ENCODE measurements at regions not wholly inside any gene's neighbourhood (a gene's known extent, or its start where the extent isn't known, plus 50 kb on each side); places are given as distances from the start of the nearest gene placed in this dataset.
A peak's percentile ranks its signal among the peaks of the same experiment; 100 is the strongest.
"Not testable (repeated sequence)": the region's sequence is repeated elsewhere in the genome, so short reads cannot be mapped to it uniquely, and the experiment has no call there.

DNA sequence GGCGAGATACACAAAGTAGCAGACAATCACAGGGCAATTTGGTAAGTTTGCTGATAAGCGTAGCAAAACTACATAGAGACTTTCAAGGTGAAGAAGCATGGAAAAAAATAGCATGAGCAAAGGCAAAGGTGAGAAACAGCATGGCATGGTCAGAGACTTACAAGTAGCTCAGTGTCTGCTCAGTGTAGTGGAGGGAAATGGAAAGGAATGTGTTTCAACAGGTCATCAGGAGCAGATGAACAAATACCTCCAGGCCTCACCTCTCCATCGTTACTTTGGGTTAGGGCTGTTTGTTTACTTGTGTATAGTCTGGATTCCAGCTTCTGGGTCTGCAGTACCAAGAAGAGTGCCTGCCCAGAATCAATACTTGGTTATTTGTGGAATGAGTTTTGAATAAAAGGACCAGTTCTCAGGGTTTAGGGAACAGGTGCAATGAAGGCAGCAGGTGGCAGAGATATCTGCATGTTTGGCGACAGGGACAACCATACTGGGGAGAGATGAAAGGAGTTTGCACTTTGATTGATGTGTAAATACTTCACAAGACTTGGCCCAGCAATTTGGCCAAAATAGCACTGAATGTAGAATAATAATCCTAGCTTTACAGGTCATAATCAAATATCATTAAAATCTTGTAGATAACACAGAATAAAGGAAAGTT, 97.0 kb upstream of the FGGY start:
- Histone ChIP-seq H3K27me3 (replicated peaks in 1 of 7) (no peaks in the 10 kb centered on the region), H3K36me3 (no peaks in the 10 kb centered on the region), H3K9me3 (peaks cover 0 to 8% (median 4%) of the 10 kb centered on the region in 8 donors), H3K27ac (no peak overlapping the region), H3K4me1 (peaks cover 0 to 7% (median 0%) of the 10 kb centered on the region in 6 donors), H3K4me3 (no peak overlapping the region)
- TF ChIP-seq, protein P1, sequence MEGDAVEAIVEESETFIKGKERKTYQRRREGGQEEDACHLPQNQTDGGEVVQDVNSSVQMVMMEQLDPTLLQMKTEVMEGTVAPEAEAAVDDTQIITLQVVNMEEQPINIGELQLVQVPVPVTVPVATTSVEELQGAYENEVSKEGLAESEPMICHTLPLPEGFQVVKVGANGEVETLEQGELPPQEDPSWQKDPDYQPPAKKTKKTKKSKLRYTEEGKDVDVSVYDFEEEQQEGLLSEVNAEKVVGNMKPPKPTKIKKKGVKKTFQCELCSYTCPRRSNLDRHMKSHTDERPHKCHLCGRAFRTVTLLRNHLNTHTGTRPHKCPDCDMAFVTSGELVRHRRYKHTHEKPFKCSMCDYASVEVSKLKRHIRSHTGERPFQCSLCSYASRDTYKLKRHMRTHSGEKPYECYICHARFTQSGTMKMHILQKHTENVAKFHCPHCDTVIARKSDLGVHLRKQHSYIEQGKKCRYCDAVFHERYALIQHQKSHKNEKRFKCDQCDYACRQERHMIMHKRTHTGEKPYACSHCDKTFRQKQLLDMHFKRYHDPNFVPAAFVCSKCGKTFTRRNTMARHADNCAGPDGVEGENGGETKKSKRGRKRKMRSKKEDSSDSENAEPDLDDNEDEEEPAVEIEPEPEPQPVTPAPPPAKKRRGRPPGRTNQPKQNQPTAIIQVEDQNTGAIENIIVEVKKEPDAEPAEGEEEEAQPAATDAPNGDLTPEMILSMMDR (IDR thresholded peaks at IDR 0.05 in 8 of 11, conservative IDR thresholded peaks at IDR 0.05 in 3 of 11), result no peak
- TF ChIP-seq POLR2A (IDR thresholded peaks at IDR 0.05) (no peak), POLR2AphosphoS5 (IDR thresholded peaks at IDR 0.05) (no peak)
- 81 to 98% (median 93%) methylated on average over 4 of the region's 4 CpGs for whole genome bisulfite sequencing, 5 donors
- DNase-seq, result no peak
- intact Hi-C loops (cut with DNase I; ENCODE audit: low total_unique reads), result no loop called here

DNA sequence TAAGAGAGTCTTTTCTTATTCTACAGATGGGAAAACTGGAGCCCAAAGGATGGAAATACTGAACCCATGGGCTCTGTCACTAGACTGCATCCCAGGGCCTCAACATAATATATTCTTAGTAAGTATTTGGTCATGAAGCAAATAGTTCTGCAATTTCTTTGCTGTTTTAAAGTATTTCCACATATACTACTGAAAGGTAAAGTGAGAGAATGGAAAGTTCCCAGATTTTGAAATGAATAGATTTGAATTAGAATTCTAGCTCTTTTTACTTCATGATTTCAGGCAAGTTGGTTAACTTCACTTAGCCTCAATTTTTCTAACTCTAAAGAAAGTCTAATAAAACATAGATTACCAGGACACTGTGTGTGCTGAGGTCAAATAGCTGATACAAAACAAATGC, 95.6 kb upstream of the FGGY start:
- H3K4me1 ChIP-seq, result peaks cover 0 to 7% (median 0%) of the 10 kb centered on the region in 6 donors
- DNase-seq, result no peak
- H3K27ac ChIP-seq, result no peak overlapping the region
- TF ChIP-seq, protein P1 (IDR thresholded peaks at IDR 0.05 in 8 of 11, conservative IDR thresholded peaks at IDR 0.05 in 3 of 11), result no peak
- no peak for TF ChIP-seq POLR2A (IDR thresholded peaks at IDR 0.05)
- no peak for TF ChIP-seq POLR2AphosphoS5 (IDR thresholded peaks at IDR 0.05)
- no peak overlapping the region for H3K4me3 ChIP-seq
- intact Hi-C loops (cut with DNase I; ENCODE audit: low total_unique reads), result no loop called here
- H3K9me3 ChIP-seq, result peaks cover 0 to 11% (median 6%) of the 10 kb centered on the region in 8 donors
- no peaks in the 10 kb centered on the region for H3K36me3 ChIP-seq
- no peaks in the 10 kb centered on the region for H3K27me3 ChIP-seq (replicated peaks in 1 of 7)

DNA sequence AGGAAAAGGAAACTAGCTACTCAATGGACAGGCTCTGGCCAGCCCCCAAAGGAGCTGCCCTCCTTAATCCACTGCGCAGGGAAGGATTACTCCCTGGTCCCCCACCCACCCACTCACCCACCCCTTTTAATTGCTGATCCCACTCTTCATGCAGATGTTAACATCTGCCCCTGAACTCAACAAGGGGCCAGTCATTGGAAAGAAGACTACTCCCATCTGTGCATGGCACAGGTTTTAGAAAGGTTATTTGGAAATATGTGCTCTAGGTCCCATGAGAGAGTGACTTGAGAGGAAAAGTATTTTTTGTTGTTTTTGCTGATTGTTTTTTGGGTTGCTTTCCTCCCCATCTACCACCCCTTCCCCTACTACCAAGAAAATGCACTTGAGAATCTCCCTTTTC, 94.4 kb upstream of the FGGY start:
- no peak overlapping the region for H3K27ac ChIP-seq
- intact Hi-C loops (cut with DNase I; ENCODE audit: low total_unique reads), result no loop called here
- H3K4me1 ChIP-seq, result peaks cover 0 to 7% (median 0%) of the 10 kb centered on the region in 6 donors
- no peak overlapping the region for H3K4me3 ChIP-seq
- H3K36me3 ChIP-seq, result no peaks in the 10 kb centered on the region
- DNase-seq, result no peak
- peaks cover 0 to 11% (median 6%) of the 10 kb centered on the region in 8 donors for H3K9me3 ChIP-seq
- no peaks in the 10 kb centered on the region for H3K27me3 ChIP-seq (replicated peaks in 1 of 7)
- WGBS, 5 donors, result 74 to 94% (median 93%) methylated on average over 1 of the region's 1 CpG
- TF ChIP-seq POLR2AphosphoS5 (IDR thresholded peaks at IDR 0.05) (no peak), POLR2A (IDR thresholded peaks at IDR 0.05) (no peak)
- TF ChIP-seq, protein P1 (IDR thresholded peaks at IDR 0.05 in 8 of 11, conservative IDR thresholded peaks at IDR 0.05 in 3 of 11), result no peak

DNA sequence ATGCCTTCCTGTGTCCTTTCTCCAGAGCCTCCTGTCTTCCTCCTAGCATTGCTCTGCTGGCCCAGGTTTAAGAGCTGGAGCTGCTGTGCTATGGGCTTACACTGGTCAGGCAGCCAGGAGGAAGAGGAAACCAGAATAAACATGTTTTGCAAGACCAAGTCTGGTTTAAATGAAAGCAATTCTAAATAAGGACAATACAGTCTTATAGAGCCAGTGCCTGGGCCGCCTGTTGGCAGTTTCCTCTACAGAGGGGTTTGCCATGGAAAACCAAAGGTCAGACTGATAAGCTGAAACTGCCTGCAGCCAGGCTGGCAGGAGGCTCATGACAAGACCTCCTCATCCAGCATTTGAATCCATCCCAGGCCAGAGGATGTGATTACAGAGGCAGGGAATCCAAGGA, 92.9 kb upstream of the FGGY start:
- Histone ChIP-seq H3K4me3 (no peak overlapping the region), H3K36me3 (no peaks in the 10 kb centered on the region), H3K9me3 (peaks cover 0 to 13% (median 7%) of the 10 kb centered on the region in 8 donors), H3K27ac (peak overlapping the region in 3 of 8 donors; percentile 8 to 21 (median 19)), H3K4me1 (peaks cover 0 to 7% (median 0%) of the 10 kb centered on the region in 6 donors), H3K27me3 (replicated peaks in 1 of 7) (no peaks in the 10 kb centered on the region)
- TF ChIP-seq POLR2AphosphoS5 (IDR thresholded peaks at IDR 0.05) (no peak), POLR2A (IDR thresholded peaks at IDR 0.05) (no peak)
- TF ChIP-seq, protein P1 (IDR thresholded peaks at IDR 0.05 in 8 of 11, conservative IDR thresholded peaks at IDR 0.05 in 3 of 11), result no peak
- intact Hi-C loops (cut with DNase I; ENCODE audit: low total_unique reads), result no loop called here
- no peak for DNase-seq
- WGBS, 5 donors, result 34 to 68% (median 39%) methylated on average over 1 of the region's 1 CpG

DNA sequence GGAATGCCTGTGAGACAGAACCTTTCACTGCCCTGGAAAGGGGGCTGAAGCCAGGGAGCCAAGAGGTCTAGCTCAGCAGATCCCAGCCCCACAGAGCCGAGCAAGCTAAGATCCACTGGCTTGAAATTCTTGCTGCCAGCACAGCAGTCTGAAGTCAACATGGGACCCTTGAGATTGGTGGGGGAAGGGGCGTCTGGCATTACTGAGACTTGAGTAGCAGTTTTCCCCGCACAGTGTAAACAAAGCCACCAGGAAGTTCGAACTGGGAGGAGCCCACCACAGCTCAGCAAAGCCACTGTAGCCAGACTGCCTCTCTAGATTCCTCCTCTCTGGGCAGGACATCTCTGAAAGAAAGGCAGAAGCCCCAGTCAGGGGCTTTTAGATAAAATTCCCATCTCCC, 90.3 kb upstream of the FGGY start:
- H3K4me3 ChIP-seq; DNase-seq; intact Hi-C loops (cut with DNase I; ENCODE audit: low total_unique reads); H3K27me3 ChIP-seq (replicated peaks in 1 of 7); H3K4me1 ChIP-seq; H3K36me3 ChIP-seq; H3K27ac ChIP-seq: not testable (repeated sequence)
- H3K9me3 ChIP-seq, result peaks cover 0 to 18% (median 7%) of the 10 kb centered on the region in 8 donors
- 79 to 85% (median 83%) methylated on average over 4 of the region's 4 CpGs for WGBS, 5 donors

DNA sequence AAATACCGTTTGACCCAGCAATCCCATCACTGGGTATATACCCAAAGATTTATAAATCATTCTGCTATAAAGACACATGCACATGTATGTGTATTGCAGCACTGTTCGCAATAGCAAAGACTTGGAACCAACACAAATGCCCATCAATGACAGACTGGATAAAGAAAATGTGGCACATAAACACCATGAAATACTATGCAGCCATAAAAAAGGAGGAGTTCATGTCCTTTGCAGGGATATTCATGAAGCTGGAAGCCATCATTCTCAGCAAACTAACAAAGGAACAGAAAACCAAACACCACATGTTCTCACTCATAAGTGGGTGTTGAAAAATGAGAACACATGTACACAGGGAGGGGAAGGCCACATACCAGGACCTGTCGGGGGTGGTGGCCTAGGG, 86.5 kb upstream of the FGGY start:
- DNase-seq; H3K4me1 ChIP-seq; H3K4me3 ChIP-seq; H3K27me3 ChIP-seq (replicated peaks in 1 of 7); intact Hi-C loops (cut with DNase I; ENCODE audit: low total_unique reads); H3K27ac ChIP-seq; H3K36me3 ChIP-seq: not testable (repeated sequence)
- 78 to 92% (median 83%) methylated on average over 3 of the region's 3 CpGs for WGBS, 5 donors
- peaks cover 0 to 13% (median 0%) of the 10 kb centered on the region in 8 donors for H3K9me3 ChIP-seq

All from spleen (tissue), 11 donors.